ENCODE measurements at regions not wholly inside any gene's neighbourhood (a gene's known extent, or its start where the extent isn't known, plus 50 kb on each side); places are given as distances from the start of the nearest gene placed in this dataset.

GRCh38 chr10:78613132-78613531 is 455.6 kb upstream of the ZMIZ1 start:
- DNase-seq = no peak

DNA sequence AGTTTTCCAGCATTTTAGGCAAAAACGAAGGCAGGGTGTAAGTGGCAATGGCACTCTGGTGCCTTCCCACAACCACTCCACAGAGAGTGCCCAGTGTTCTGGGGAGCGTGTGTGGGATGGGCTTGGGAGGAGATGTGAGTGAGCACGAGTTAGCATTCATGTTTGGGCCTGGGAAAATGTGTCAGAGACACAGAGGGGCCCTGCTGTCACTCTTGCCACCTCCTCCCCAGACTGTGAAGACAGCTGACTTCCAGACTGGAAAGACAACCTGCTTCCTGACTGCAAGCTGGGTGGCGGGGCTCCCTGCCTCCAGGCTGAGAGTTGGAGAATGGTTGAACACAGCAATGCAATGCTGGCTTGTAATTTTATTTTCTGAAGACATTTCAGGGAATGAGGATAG is 454.5 kb upstream of the ZMIZ1 start:
- no peak for DNase-seq

DNA sequence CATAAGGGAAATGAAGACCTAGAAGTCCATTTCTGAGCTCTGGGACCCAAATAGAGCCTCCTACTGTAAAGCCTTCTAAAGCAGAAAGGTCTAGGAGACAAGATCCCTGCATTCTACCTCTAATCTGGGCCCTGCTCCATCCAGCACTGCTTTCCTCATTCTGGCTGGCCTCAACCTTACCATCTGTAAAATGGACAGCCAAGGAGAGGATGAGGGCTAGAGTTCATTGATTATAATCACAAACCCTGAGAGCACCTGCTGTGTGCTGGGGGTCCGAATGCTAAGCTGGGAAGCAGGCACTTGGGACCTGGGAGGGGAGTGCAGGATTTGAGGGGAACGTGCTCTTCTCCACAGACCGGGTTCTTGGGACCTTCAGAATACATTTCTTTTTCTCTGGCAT is 454.0 kb upstream of the ZMIZ1 start:
- DNase-seq = no peak

DNA sequence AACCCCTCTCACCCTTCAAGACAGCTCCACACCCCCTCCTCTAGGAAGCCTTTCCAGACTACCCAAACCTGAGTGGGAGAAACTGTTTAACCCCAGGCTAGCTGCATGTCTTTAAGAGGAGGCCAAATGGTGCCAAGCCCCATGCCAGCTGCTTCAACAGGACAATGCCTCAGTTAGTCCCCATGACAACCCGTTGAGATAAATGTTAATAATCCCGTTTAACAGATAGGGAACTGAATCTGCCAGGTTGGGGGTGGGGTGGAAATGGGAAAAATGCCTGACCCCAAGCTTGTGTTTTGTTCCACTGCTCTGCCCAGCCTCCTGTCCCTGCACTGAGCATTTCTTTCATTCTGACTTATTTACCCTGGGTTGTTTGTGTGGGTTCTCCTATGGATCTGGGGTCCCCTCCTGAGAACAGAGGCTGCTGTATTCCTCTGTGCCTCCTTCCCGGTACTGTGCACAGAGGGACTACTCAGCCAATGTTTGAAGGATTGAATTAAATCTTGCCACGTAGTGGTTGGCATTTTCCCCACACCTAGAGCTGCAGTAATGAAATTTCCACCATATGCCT is 452.6 kb upstream of the ZMIZ1 start:
- no peak for DNase-seq

GRCh38 chr10:78617115-78617514 is 451.7 kb upstream of the ZMIZ1 start:
- DNase-seq = no peak

- DNase-seq = no peak
These were observed 451.1 kb upstream of the ZMIZ1 start for GRCh38 chr10:78617631-78618030.

DNA sequence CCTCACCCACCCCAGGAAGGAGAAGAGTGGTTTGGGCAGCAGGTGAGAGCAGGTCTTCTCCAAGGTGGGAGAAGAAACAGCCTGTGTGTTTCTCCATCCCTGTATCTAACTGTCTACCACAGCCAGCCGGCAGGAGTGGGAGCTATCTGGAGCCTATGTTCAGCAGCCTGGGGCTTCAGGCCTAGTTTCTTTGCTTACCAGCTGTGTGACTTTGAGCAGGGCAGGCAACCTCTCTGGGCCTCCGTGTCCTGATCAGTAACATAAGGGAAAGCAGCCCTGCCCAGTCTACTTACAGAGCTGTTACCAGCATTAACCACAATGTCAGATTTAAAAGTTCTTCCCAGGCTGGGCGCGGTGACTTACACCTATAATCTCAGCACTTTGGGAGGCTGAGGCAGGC is 450.7 kb upstream of the ZMIZ1 start:
- DNase-seq = no peak

DNA sequence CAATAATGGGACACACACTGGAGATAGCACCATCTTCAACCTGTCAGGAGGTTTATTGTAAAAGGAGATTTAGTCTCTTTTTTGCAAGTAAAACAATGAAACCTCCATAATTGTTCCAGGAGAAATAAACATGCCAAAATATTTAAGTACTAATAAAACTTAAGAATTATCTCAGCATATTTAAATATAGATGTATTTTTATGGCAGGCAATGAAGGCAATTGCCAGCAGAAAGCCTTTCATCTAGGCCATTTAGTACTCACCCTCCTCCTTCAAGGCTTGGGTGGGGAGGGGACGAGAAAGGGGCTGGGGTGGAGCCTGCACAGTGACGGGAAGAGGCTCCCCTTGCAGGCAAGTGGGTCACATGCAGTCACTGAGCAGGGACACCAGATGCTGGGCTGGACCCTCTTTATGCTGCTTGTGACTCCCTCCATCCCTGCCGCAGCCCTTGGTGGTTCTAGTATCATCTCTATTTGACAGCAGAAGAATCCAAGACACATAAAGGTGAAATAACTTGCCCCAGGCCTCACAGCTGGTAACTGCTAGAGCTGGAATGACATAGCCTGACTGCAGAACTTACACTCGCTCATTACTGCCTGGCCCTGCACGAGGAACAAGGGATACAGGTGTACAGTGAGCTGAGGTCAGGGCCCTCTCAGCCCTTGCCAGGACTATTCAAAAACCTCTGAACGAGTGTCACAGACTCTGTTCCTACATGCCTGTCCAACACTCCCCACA is 449.5 kb upstream of the ZMIZ1 start:
- no peak for DNase-seq

DNA sequence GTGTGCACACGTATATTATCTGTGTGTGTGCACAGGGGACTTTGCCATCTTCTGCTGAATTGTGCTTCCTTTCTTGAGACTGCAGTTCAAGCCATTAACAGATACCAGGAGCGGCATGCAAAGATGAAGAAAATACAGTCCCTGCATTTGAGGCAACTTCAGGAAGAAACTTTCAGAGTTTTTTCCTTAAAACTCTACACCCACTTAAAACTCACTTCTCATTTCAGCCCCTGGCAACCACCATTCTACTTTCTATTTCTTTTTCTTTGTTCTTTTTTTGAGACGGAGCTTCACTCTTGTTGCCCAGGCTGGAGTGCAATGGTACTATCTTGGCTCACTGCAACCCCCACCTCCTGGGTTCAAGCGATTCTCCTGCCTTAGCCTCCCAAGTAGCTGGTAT is 448.9 kb upstream of the ZMIZ1 start:
- no peak for DNase-seq

DNA sequence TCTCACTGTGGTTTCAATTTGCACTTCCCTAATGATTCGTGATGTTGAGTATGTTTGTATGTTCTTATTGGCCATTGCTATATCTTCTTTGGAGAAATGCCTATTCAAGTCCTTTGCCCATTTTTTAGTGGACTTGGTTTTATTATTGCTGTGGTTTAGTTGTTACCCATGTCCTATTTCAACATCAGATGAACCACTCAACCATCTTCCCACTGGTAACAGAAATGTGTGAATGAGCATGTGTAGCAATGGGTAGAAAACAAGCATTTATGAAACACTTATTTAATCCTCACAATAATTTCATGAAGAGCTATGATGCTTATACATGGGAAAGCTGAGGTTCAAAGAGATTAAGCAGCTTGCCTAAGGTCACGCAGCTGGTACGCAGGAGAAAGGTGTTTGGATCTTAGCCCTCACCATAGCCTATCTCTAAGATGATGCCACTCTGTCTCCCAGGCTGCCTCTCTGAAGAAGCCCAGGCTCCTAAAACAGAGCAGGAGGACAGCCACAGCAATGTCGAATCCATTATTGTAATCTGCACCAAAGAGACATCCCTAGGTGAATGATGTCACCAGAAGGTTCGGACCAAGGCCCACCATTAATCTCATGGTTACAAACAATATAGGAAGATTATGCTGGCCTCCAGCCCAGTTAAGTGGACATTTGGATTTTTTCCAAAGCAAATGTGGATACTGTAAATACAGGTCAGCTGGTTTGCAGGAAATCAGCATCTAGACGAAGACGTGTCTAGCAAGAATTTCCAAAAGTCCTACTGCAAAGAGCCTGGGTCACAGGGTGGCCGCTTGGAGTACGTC is 447.6 kb upstream of the ZMIZ1 start:
- no peak for DNase-seq

GRCh38 chr10:78623578-78624215 is 445.1 kb upstream of the ZMIZ1 start:
- peak; percentile 14 for DNase-seq

GRCh38 chr10:78624791-78625190 is 444.0 kb upstream of the ZMIZ1 start:
- DNase-seq = no peak

DNA sequence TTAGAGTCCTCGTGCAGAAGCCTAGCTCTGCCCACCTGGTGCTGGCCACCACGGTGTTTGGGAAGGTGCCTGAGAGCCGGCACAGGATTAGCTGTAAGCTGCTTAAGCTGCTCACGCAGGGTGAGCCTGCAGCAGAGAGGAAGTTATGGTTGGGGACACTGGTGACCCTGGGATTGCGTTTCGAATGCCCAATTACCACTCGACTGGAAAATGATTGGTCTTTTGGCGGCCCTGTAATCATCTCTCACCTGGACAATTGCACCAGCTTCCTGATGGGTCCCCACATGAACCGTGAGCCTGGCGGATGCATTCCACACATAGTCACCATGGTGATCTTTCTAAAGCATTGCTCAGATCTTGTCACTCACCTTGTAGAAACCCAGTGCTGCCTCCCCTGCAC is 442.3 kb upstream of the ZMIZ1 start:
- no peak for DNase-seq

DNA sequence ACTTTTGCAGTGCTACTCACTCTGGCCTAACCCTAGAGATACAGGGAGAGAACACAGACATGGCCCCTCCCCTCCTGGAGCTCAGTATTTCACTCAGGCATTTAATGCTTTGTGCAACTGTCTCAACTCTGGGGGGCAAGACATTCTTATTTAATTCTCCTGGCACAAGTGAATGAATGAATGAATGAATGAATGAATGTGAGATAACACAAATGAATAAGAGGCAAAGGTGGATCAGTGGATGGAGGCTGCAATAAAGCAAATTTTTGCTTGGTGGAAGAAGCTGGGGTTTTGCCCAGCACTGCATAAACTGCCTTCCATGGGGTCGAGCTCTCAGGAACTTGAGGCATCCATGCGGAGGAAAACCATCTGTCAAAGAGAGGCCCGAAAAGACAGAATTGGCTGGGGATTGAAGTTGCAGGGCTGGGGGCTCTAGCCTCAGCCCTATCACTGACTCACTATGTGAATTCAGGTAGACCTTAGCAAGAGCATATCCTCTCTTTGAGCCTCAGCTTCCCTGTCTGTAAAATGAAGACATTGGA is 441.4 kb upstream of the ZMIZ1 start:
- DNase-seq = peak; percentile 62

DNA sequence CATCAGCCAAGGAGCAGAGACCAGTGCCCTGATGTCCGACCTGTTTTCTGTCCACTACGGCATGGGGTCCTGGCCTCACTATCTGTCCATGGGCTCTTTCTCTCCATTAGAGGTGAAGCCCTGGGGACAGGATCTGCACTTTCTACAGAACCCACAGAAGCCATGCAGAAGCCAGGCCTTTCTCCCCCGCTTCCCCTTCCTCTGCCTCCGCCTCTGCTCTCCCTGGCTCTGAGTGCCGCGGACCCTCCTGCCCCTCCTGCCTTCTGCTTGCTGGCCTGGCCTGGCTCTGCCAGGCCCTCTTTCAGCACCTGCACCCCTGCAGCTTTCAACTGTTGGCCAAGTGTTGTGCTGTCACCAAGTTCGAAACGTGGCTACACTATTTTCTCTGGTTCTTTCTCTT is 439.8 kb upstream of the ZMIZ1 start:
- DNase-seq = no peak

DNA sequence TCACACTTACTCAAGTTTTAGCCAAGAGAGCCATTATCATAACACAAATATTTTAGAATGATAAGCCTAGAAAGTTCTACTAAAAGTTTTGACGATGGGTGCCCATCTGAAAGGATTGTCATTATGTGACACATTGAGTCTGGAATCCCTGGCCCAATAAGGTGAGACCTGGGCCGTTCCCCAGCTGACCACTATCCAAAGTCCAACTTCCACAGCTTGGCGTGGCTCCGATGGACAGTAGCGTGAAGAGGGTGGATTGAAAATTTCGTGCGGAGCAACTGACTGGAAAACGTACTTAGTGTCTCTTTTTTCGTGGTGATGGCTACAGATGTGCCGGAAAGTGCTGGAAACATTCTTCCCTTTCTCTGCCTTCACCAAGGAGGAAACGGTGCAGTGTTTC is 439.0 kb upstream of the ZMIZ1 start:
- DNase-seq = no peak

- peak; percentile 42 for DNase-seq
These were observed 437.6 kb upstream of the ZMIZ1 start for GRCh38 chr10:78630944-78631838.

GRCh38 chr10:78634389-78634815 is 434.4 kb upstream of the ZMIZ1 start:
- peak; percentile 65 for DNase-seq

DNA sequence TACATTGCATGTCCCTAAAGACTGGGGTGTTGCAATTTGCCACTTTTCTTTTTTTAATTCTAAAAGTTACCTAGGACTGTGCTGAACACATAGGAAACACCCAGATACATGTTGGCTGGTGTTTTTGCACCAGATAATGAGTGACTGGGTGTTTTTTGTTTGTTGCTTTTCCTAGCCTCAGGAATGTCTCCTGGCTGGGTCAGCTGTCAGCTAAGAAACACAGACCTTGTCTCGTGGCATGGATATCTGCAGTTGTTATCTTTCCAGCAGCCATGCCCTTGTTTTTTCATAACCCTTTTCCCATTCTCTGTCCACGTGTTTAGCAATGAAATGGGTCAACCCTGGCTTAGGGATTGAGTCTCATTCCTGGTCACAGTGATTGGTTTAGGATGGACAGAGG is 433.9 kb upstream of the ZMIZ1 start:
- DNase-seq = no peak

DNA sequence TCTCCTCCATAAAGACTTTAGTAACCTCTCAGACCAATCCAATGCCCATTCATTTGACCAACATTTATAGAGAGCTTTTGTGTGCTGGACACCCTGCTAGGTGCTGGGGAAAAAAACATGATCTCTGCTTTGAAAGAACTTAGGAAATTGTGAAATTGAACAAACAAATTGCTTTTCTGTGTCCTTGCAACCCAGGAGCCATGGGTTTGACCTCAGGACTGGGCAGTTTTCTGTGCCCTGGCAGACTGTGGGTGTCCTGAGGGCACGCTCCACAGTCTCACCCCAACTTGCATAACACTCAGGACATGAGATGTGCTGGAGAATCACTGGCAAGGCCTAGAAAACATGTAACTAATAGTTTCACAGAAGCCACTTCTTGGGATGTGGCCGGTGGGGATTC is 429.1 kb upstream of the ZMIZ1 start:
- no peak for DNase-seq

- DNase-seq = no peak
These were observed 427.8 kb upstream of the ZMIZ1 start for GRCh38 chr10:78640796-78641636.
